PC-9 (cell line): ENCODE measurements at regions not wholly inside any gene's neighbourhood (a gene's known extent, or its start where the extent isn't known, plus 50 kb on each side); places are given as distances from the start of the nearest gene placed in this dataset.

ENCODE experiments used
- BruUV-seq: library from RNA; stranded (reverse); fragments of 400-500 nt; replicated peaks from 2 replicates; lab custom pipeline; 2021; lab: Mats Ljungman, UMichigan
- CTCF ChIA-PET: fragments of 300-600 bp; sonication (Branson Sonifier 250); formaldehyde crosslinking; loops from one replicate; lab custom pipeline; 2022; ENCODE audit warnings: antibody characterized with exemption; lab: Charles Lee
- POLR2A ChIA-PET: fragments of 300-600 bp; sonication (Branson Sonifier 250); formaldehyde crosslinking; loops from one replicate; lab custom pipeline; 2022; ENCODE audit warnings: antibody characterized with exemption; ENCODE audit not compliant: unreplicated experiment; lab: Charles Lee
- DNase-seq, 2 experiments: peaks; one replicate each; pipeline versions ENCODE4 v3.0.0 to v3.0.0-alpha.2; 2015 to 2022; ENCODE audit warnings: mixed read lengths in 1 of 2
- H2AFZ ChIP-seq: fragments of 200-600 bp; sonication (generic); 2 replicates; pipeline ENCODE4 v1.8.1; 2017; ENCODE audit warnings: antibody characterized with exemption
- H3F3A ChIP-seq: fragments of 200-600 bp; sonication (generic); 2 replicates; pipeline ENCODE4 v1.8.1; 2017; ENCODE audit warnings: antibody characterized with exemption, mild to moderate bottlenecking, low read depth; ENCODE audit not compliant: insufficient read depth
- H3K27ac ChIP-seq: fragments of 200-600 bp; sonication (generic); 2 replicates; pipeline ENCODE4 v1.6.1; 2016; ENCODE audit warnings: mixed run types
- H3K27me3 ChIP-seq: fragments of 200-600 bp; sonication (generic); 2 replicates; pipeline ENCODE4 v1.6.1; 2016; ENCODE audit warnings: low read depth, mixed run types; ENCODE audit not compliant: insufficient read depth
- H3K36me3 ChIP-seq: fragments of 200-600 bp; sonication (generic); 2 replicates; pipeline ENCODE4 v1.6.1; 2016; ENCODE audit warnings: low read depth, mixed run types
- H3K4me1 ChIP-seq: fragments of 200-600 bp; sonication (generic); replicated peaks from 2 replicates; pipeline ENCODE4 v1.6.1; 2016; ENCODE audit warnings: mixed run types; ENCODE audit not compliant: insufficient read depth
- H3K4me2 ChIP-seq: fragments of 200-600 bp; sonication (generic); 2 replicates; pipeline ENCODE4 v1.6.1; 2017; ENCODE audit warnings: mixed run types
- H3K4me3 ChIP-seq: fragments of 200-600 bp; sonication (generic); 2 replicates; pipeline ENCODE4 v1.6.1; 2016; ENCODE audit warnings: mixed run types
- H3K79me2 ChIP-seq: fragments of 200-600 bp; sonication (generic); 2 replicates; pipeline ENCODE4 v1.6.1; 2017; ENCODE audit warnings: low read depth, mixed run types
- H3K9me2 ChIP-seq: fragments of 200-600 bp; sonication (generic); 2 replicates; pipeline ENCODE4 v1.8.1; 2017; ENCODE audit warnings: mild to moderate bottlenecking; ENCODE audit not compliant: insufficient read depth
- H3K9me3 ChIP-seq: fragments of 200-600 bp; sonication (generic); 2 replicates; pipeline ENCODE4 v1.8.1; 2016; ENCODE audit warnings: low read depth; ENCODE audit not compliant: insufficient read depth
- H4K20me1 ChIP-seq: fragments of 200-600 bp; sonication (generic); 2 replicates; pipeline ENCODE4 v1.8.1; 2017; ENCODE audit not compliant: insufficient read depth
- CTCF ChIP-seq: fragments of 200-600 bp; sonication (generic); conservative IDR thresholded peaks from 2 replicates; pipeline ENCODE4 v1.6.1; 2017; ENCODE audit warnings: mixed run types, antibody characterized with exemption, mild to moderate bottlenecking, moderate library complexity
- EZH2 ChIP-seq: fragments of 200-600 bp; sonication (generic); IDR thresholded peaks from 2 replicates; pipeline ENCODE4 v1.8.0; 2017; ENCODE audit warnings: antibody characterized with exemption, low read depth
- intact Hi-C: fragments of 100-400 bp; cut with micrococcal nuclease; formaldehyde crosslinking; loops from one replicate; pipeline ENCODE4 v1.10.0; 2022; ENCODE audit not compliant: unreplicated experiment

DNA sequence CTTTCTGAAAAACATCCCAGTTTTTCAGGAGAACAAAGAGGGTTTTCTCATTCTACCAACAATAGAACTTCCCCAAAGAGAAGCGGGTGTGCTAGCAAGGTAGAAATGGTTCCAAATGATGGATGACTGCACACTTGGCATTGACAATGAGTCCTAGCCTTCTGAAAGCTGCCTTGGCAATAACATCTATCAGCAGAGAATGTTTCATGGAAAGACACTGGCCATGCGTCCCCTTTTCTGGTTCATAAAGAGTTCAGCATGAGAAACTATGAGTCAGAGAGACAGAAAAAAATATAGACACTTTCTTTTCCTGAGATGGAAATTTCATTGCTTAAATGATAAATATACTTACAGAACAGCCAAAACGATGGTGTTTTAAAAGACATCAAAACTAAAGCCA is 236.9 kb upstream of the PRKX start:
- H3F3A ChIP-seq = no peaks in the 10 kb centered on the region
- H3K9me2 ChIP-seq = no peaks in the 10 kb centered on the region
- H3K4me2 ChIP-seq = no peak overlapping the region
- H4K20me1 ChIP-seq = no peaks in the 10 kb centered on the region
- ChIA-PET CTCF (no interaction called here), POLR2A (no interaction called here)
- intact Hi-C loops = no loop called here
- TF ChIP-seq CTCF (no peak), EZH2 (no peak)
- no peaks in the 10 kb centered on the region for H3K36me3 ChIP-seq
- H3K4me3 ChIP-seq = no peak overlapping the region
- peak in 1 of 2 experiments; percentile 40 for DNase-seq
- peaks cover 6% of the 10 kb centered on the region; the same call in 1 of the 2 replicates for H3K4me1 ChIP-seq
- no peaks in the 10 kb centered on the region for H3K27me3 ChIP-seq
- BruUV-seq = no TSS peak
- no peak overlapping the region for H3K27ac ChIP-seq
- H3K79me2 ChIP-seq = no peaks in the 10 kb centered on the region
- H3K9me3 ChIP-seq = no peaks in the 10 kb centered on the region
- H2AFZ ChIP-seq = no peak overlapping the region; the same call in 1 of the 2 replicates

- Histone ChIP-seq H2AFZ (no peak overlapping the region), H3K4me1 (peaks cover 27% of the 10 kb centered on the region), H3F3A (peaks cover 4% of the 10 kb centered on the region), H4K20me1 (no peaks in the 10 kb centered on the region), H3K9me3 (no peaks in the 10 kb centered on the region), H3K36me3 (no peaks in the 10 kb centered on the region), H3K79me2 (no peaks in the 10 kb centered on the region), H3K27me3 (no peaks in the 10 kb centered on the region), H3K4me3 (no peak overlapping the region), H3K27ac (no peak overlapping the region), H3K4me2 (no peak overlapping the region), H3K9me2 (no peaks in the 10 kb centered on the region)
- BruUV-seq = no TSS peak
- no peak for DNase-seq
- ChIA-PET POLR2A (no interaction called here), CTCF (no interaction called here)
- no peak for TF ChIP-seq CTCF
- TF ChIP-seq EZH2 = no peak
- intact Hi-C loops = no loop called here
Observed at GRCh38 chrX:3943965-3944364, 230.5 kb upstream of the PRKX start.

GRCh38 chrX:3940000-3940610 is 226.7 kb upstream of the PRKX start:
- POLR2A ChIA-PET = interaction anchor here (0.6 kb wide), 1 partner anchor 730 kb away, joined by 10 read pairs; no protein-coding TSS in a partner anchor
- intact Hi-C loops = no loop called here
- Histone ChIP-seq H3K4me1 (peaks cover 27% of the 10 kb centered on the region), H3K4me2 (peak overlapping the region; percentile 65), H2AFZ (peak overlapping the region; percentile 76), H4K20me1 (no peaks in the 10 kb centered on the region), H3K9me3 (no peaks in the 10 kb centered on the region), H3K36me3 (no peaks in the 10 kb centered on the region), H3K79me2 (no peaks in the 10 kb centered on the region), H3K27ac (peak overlapping the region; percentile 86), H3K9me2 (no peaks in the 10 kb centered on the region), H3K27me3 (no peaks in the 10 kb centered on the region), H3F3A (peaks cover 4% of the 10 kb centered on the region), H3K4me3 (peak overlapping the region; percentile 25; the same call in 1 of the 2 replicates)
- no TSS peak for BruUV-seq
- CTCF ChIA-PET = interaction anchor here (0.9 kb wide), 1 partner anchor 23 kb away, joined by 4 read pairs; no protein-coding TSS in a partner anchor
- TF ChIP-seq EZH2 = no peak
- TF ChIP-seq CTCF = peak; percentile 78
- DNase-seq = peak; percentile 5 to 89
